ENCODE measurements at regions not wholly inside any gene's neighbourhood (a gene's known extent, or its start where the extent isn't known, plus 50 kb on each side); places are given as distances from the start of the nearest gene placed in this dataset.
"Not testable (repeated sequence)": the region's sequence is repeated elsewhere in the genome, so short reads cannot be mapped to it uniquely, and the experiment has no call there.

- DNase-seq, result no peak
Measured at GRCh38 chr3:153442799-153443487, 280.9 kb downstream of the RAP2B start.

DNA sequence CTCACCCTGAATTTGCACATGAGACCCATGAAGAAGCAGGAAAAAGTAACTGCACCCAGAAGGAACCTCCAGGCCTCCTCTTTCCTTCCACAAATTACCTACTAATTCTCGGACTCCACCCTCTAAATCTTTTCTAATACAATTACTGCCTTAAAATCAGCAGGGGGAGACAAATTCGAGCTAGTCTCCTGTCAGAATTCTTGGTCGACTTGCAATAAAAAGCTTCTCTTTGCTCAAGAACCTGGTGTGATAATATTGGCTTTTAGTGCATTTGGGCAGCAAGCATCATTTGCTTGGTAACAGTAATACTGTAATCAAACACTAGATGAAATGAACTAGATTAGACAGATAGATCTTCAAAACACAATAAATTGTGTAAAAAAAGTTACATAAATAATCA lies 281.9 kb downstream of the RAP2B start:
- no peak for DNase-seq

GRCh38 chr3:153445817-153446216 lies 283.8 kb downstream of the RAP2B start:
- DNase-seq, result no peak

DNA sequence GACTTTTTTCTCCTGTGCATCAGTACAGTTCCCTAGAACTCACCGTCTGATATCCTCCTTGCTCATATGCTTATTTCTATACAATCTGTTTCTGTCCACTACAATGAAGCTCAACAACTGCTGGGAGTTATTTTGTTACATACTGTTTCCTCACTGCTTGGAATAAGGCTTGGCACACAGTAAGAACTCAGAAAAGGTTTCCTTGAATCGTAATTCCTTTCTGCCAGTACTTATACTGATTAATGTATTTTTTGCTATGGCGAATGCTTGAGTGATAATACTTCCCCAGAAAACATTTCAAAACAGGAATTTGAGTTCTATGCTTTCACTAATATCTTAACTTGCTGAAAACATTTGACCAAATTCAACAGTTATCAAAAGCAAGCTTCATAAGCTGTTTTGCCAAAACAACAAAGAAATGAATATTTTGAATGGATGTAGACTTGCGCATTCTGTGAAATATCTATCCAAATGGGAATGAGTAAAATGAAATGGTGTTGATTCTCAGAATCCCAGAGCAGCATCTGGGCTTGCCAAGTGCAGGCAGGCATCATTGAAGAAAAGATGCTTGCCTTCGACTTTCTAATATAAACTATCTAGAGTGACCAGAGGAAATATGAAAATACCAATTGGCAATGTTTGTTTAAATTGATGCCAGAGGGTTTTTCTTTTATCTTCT lies 286.3 kb downstream of the RAP2B start:
- no peak for DNase-seq

GRCh38 chr3:153456833-153457545 lies 295.0 kb downstream of the RAP2B start:
- DNase-seq, result no peak

DNA sequence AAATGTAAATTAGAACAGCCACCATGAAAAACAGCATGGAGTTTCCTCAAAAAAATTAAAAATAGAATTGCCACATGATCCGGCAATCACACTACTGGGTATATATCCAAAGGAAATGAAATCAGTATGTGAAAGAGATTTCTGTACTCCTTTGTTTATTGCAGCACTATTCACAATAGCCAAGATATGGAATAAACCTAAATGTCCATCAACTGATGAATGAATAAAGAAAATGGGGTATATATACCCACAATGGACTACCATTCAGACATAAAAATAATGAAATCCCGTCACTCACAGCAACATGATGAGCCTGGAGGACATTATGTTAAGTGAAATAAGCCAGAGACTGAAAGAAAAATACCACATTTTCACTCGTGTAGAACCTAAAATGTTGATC lies 296.9 kb downstream of the RAP2B start:
- no peak for DNase-seq

- no peak for DNase-seq
Measured at GRCh38 chr3:153462545-153462944, 300.5 kb downstream of the RAP2B start.

GRCh38 chr3:153463895-153464294 lies 301.9 kb downstream of the RAP2B start:
- DNase-seq, result no peak

GRCh38 chr3:153469162-153469561 lies 307.1 kb downstream of the RAP2B start:
- no peak for DNase-seq

DNA sequence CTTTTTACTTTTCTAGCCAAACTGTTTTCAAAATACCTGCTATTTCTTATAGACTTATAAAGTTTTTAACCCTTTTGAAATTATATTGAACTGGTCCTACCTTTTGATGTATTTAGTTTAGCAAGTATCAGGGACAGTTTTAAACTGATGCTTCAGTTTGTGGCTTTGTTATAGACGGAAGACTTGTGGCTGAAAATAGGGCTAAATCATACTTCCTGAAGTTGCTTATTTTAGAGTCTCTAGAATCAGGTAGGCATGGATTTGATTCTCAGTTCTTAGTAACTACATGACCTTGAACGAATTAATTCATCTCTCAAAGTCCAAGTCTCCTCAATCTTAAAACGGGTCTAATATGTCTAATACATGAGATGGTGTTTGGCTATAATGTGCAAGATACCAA lies 322.8 kb downstream of the RAP2B start:
- no peak for DNase-seq

- no peak for DNase-seq
Measured at GRCh38 chr3:153495422-153495821, 333.4 kb downstream of the RAP2B start.

GRCh38 chr3:153502682-153503081 lies 340.7 kb downstream of the RAP2B start:
- DNase-seq, result no peak

DNA sequence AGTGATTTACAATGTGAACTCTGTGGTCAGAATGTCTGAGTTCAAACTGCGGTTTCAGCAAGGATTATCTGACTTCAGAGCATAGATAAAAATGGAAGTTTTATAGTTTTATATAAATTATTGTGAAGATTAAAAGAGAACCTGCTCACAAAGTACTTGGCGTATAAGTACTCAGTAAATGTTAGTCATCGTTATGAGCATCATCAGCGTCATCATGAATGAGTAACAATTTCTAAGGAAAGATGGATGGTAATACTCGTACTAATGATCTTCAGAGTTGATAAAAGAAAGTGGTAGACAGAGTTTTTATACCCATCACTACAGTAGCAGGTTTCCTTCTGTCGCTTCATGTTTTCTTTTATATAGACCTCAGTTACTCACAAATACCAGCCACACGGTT lies 341.8 kb downstream of the RAP2B start:
- no peak for DNase-seq

- DNase-seq, result not testable (repeated sequence)
Measured at GRCh38 chr3:153506205-153506604, 344.2 kb downstream of the RAP2B start.

DNA sequence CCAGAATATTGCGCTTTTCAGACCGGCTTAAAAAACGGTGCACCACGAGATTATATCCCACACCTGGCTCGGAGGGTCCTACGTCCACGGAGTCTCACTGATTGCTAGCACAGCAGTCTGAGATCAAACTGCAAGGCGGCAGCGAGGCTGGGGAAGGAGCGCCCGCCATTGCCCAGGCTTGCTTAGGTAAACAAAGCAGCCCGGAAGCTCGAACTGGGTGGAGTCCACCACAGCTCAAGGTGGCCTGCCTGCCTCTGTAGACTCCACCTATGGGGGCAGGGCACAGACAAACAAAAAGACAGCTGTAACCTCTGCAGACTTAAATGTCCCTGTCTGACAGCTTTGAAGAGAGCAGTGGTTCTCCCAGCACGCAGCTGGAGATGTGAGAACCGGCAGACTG lies 344.7 kb downstream of the RAP2B start:
- not testable (repeated sequence) for DNase-seq

DNA sequence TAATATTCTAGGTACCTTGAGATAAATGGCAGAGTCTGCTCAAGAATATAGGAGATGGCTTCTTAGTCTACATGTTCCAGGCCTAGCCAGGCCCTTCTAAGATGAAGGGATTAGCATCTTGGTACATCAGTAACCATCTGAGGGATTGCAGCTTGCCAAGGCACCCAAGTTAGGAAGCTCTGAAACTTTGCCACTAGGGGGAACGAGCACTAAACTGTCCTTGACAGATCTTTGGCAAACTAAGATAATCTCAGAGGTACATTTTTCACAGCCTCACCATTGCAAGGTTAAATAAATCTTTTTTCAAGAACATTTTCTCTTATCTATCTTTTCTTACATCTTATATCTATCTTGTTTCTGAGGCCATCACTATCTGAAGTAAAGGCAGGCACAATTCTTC lies 351.2 kb downstream of the RAP2B start:
- DNase-seq, result no peak

DNA sequence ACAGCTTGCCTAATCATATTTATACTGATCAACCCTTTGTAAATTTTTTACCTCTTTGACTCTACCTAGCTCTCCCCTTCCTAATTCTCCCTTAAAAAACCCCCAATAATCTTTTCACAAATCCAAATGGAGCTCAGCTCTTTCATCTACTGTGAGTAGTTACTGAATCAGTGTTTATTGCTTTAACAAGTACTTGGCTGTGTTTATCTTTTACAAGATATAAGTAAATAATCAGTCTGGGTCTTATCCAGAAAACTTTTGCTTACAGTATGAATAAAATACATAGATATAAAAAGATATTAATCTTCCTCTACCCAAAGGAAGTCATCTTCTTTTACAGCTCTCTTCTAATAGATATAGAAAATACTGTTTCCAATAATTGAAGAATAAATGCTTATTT lies 366.4 kb downstream of the RAP2B start:
- no peak for DNase-seq

GRCh38 chr3:153539263-153539662 lies 377.2 kb downstream of the RAP2B start:
- no peak for DNase-seq

GRCh38 chr3:153545471-153545870 lies 383.4 kb downstream of the RAP2B start:
- DNase-seq, result no peak

DNA sequence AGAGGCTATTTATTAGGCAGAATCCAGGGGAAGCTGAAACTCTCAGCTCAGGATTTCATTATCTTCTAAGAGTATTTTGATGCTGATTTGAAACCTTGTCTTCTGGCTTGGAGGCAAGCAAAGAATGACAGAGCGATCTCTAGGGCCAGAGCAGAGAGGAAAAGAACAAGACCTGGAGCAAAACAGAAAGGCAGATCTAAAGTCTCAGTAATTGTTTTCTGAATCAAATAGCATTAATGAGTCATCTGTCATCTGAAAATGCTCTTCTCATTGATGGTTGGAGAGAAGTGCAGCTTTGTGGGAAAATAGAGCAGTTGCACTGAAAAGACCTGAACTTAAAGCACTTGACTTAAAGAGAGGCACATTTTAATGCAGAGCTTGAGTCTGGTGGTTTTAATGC lies 385.9 kb downstream of the RAP2B start:
- no peak for DNase-seq

- not testable (repeated sequence) for DNase-seq
Measured at GRCh38 chr3:153549686-153550085, 387.7 kb downstream of the RAP2B start.

DNA sequence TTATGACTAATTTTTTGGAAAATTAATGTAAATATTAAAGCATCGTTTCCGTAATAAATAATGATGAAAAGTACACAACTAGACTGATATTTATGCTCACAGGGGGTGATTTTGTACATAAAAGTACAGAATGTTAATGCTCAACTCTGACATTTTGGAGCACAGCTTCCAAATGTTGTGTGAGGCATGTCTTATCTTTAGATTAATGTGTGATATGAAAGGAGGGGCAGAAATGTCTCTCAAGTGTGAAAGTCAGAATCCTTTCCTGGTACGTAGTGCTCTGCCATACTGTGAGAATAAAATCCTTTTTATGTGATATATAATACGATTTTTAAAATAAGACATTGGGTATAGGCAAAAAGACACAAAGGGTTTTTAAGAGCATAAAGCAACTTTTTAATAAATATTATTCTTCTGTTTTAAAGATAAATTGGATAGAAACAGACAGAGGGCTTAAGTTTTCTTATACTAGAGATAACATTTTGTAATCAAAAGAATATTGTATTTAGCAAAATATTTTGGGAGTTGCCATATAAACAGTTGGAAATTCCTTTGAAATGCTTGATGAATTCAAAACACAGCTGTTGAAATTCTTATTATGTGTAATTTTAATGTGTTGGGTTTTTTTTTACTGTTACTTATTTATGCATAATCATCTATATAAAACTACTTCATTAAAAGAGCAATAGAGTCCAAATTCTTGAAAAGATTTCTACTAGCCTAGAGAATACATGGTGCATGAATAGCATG lies 389.7 kb downstream of the RAP2B start:
- DNase-seq, result no peak
